Kidney epithelial cell (primary cell): ENCODE measurements at regions not wholly inside any gene's neighbourhood (a gene's known extent, or its start where the extent isn't known, plus 50 kb on each side); places are given as distances from the start of the nearest gene placed in this dataset.

Experiments used
- DNase-seq: peaks from one replicate; pipeline ENCODE4 v3.0.0-alpha.2; 2010; ENCODE audit warnings: low read depth
- H3K27me3 ChIP-seq: 2 replicates; pipeline ENCODE4 v1.6.0; 2011; ENCODE audit warnings: low read length; ENCODE audit not compliant: control insufficient read depth, insufficient read depth
- H3K36me3 ChIP-seq: 2 replicates; pipeline ENCODE4 v1.5.1; 2011; ENCODE audit warnings: low read length; ENCODE audit not compliant: control insufficient read depth, insufficient read depth
- H3K4me3 ChIP-seq: 2 replicates; pipeline ENCODE4 v1.5.1; 2011; ENCODE audit warnings: low read depth, mild to moderate bottlenecking, control low read depth, low read length
- TF ChIP-seq, protein P1 (sequence below): IDR thresholded peaks from 2 replicates; pipeline ENCODE4 v1.5.1; 2011; ENCODE audit warnings: mild to moderate bottlenecking, moderate library complexity, low read length, control low read depth, inconsistent platforms; ENCODE audit not compliant: insufficient read depth, poor library complexity, severe bottlenecking

DNA sequence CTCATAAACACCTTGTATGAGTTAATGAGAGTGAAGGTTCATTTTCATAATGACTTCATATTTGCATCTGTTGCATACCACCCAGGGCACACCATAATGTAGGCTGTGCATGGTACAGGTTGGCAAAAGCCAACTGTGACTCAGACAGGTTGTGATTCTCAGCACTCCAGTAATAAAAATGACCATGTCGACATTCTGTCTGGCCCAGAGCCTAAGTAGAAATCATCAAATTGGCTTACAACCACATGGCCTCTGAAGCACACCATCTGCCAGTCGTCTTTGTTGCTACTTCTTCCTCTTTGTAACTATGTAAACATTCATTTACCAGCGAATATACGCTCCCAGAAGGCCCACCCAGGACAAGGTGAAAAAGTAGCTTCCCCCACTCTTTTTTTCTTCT, 459.5 kb downstream of the GASK1B start:
- Histone ChIP-seq H3K4me3 (no peak overlapping the region), H3K27me3 (no peaks in the 10 kb centered on the region), H3K36me3 (no peaks in the 10 kb centered on the region)
- TF ChIP-seq, protein P1, sequence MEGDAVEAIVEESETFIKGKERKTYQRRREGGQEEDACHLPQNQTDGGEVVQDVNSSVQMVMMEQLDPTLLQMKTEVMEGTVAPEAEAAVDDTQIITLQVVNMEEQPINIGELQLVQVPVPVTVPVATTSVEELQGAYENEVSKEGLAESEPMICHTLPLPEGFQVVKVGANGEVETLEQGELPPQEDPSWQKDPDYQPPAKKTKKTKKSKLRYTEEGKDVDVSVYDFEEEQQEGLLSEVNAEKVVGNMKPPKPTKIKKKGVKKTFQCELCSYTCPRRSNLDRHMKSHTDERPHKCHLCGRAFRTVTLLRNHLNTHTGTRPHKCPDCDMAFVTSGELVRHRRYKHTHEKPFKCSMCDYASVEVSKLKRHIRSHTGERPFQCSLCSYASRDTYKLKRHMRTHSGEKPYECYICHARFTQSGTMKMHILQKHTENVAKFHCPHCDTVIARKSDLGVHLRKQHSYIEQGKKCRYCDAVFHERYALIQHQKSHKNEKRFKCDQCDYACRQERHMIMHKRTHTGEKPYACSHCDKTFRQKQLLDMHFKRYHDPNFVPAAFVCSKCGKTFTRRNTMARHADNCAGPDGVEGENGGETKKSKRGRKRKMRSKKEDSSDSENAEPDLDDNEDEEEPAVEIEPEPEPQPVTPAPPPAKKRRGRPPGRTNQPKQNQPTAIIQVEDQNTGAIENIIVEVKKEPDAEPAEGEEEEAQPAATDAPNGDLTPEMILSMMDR: no peak
- DNase-seq: peak; percentile 2

DNA sequence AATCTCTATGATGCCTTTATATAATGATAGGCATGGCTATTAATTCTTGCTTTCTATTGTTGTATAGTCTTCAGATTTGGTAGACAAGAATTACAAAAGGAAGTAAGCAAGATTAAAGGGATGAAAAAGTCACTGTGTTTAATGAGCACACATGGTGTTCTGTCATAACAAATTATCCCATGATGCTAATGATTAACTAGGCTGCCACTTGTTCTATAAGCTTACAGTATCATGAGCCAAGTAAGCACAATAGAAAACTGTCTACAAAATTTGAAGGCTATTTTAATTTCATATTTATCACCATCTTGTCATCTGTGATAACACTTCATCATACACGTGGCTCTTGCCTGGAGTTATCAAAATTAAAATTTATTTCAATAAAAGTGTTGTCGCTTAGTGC, 466.7 kb downstream of the GASK1B start:
- DNase-seq: no peak
- H3K36me3 ChIP-seq: no peaks in the 10 kb centered on the region
- H3K4me3 ChIP-seq: no peak overlapping the region
- TF ChIP-seq, protein P1: no peak
- no peaks in the 10 kb centered on the region for H3K27me3 ChIP-seq

DNA sequence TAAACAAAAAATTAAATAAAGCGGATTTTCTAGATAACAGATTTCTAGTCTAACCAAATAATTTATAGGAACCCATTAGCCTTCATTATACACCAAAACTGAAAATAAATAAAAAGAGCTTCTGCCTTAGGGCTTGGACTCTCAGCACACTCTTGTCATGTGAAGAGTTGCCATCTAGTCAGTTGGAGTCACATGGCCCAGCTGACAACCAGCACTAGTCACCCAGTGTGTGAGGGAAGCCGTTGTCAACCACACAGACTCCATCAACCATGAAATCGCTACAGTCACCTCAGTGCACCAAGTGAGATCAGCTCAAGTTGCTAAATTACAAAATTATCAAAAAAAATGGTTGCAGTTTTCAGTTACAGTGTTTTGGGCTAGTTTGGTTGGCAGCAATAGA, 470.0 kb downstream of the GASK1B start:
- Histone ChIP-seq H3K27me3 (no peaks in the 10 kb centered on the region), H3K36me3 (no peaks in the 10 kb centered on the region), H3K4me3 (no peak overlapping the region)
- TF ChIP-seq, protein P1: no peak
- DNase-seq: no peak

- TF ChIP-seq, protein P1: no peak
- H3K27me3 ChIP-seq: no peaks in the 10 kb centered on the region
- no peak for DNase-seq
- H3K4me3 ChIP-seq: no peak overlapping the region
- H3K36me3 ChIP-seq: no peaks in the 10 kb centered on the region
Measured at GRCh38 chr4:157701695-157701994, 471.2 kb downstream of the GASK1B start.

- Histone ChIP-seq H3K27me3 (no peaks in the 10 kb centered on the region), H3K4me3 (no peak overlapping the region), H3K36me3 (no peaks in the 10 kb centered on the region)
- DNase-seq: no peak
- TF ChIP-seq, protein P1: no peak
Measured at GRCh38 chr4:157700898-157701694, 471.7 kb downstream of the GASK1B start.

DNA sequence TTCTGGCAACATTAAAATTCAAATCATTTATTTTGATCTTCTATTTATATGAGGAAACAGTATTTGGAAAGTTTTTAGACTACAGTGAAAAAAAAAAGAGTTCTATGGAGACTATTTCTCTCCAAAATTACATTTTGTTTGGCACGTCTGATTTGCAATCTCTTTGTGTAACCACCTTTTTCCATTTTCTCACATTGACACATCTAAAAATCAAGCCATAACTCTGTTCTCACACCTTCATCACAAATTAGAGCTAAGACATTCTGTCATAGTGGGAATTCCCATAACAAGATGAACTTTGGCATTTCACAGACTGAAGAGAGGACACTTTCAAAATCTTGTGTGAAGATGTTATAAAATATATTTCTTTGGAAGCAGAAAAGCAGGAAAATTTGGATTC, 468.9 kb downstream of the GRIA2 start:
- Histone ChIP-seq H3K36me3 (no peaks in the 10 kb centered on the region), H3K27me3 (no peaks in the 10 kb centered on the region), H3K4me3 (no peak overlapping the region)
- no peak for DNase-seq
- TF ChIP-seq, protein P1: no peak
